ENCODE measurements at regions not wholly inside any gene's neighbourhood (a gene's known extent, or its start where the extent isn't known, plus 50 kb on each side); places are given as distances from the start of the nearest gene placed in this dataset.

DNA sequence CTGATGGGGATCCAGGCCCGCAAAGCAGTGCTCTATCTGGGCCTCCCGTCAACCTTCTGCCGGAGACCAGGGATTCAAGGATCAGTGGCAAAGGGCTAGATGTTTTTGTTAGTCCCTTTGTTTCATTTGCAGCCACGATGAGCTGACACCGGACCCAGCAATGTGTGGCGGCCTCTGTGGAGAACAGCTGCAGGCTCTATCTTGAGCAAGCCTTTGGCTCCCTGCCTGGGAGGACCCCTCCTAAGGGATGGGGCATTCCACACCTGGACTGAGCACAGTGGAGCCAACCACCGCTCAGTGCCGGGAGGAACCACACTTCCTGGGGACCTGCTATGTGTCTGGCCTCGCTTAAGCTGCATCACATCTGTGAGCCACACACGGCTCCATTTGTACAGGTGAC, 215.8 kb downstream of the RBFOX3 start:
- TF ChIP-seq KDM5A (IDR thresholded peaks at IDR 0.05) (no peak), POLR2A (IDR thresholded peaks at IDR 0.05; ENCODE audit: low read length) (no peak), RAD21 (conservative IDR thresholded peaks at IDR 0.05 in 1 of 2, IDR thresholded peaks at IDR 0.05 in 1 of 2) (no peak), MAFK (IDR thresholded peaks at IDR 0.05; ENCODE audit: partially characterized antibody) (no peak)
- TF ChIP-seq, protein P1, sequence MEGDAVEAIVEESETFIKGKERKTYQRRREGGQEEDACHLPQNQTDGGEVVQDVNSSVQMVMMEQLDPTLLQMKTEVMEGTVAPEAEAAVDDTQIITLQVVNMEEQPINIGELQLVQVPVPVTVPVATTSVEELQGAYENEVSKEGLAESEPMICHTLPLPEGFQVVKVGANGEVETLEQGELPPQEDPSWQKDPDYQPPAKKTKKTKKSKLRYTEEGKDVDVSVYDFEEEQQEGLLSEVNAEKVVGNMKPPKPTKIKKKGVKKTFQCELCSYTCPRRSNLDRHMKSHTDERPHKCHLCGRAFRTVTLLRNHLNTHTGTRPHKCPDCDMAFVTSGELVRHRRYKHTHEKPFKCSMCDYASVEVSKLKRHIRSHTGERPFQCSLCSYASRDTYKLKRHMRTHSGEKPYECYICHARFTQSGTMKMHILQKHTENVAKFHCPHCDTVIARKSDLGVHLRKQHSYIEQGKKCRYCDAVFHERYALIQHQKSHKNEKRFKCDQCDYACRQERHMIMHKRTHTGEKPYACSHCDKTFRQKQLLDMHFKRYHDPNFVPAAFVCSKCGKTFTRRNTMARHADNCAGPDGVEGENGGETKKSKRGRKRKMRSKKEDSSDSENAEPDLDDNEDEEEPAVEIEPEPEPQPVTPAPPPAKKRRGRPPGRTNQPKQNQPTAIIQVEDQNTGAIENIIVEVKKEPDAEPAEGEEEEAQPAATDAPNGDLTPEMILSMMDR (IDR thresholded peaks at IDR 0.05) = no peak

Measured in A549 (cell line).